ACC112 (cell line): ENCODE measurements at regions not wholly inside any gene's neighbourhood (a gene's known extent, or its start where the extent isn't known, plus 50 kb on each side); places are given as distances from the start of the nearest gene placed in this dataset.

Experiments
- H2AFZ ChIP-seq: fragments of 200-600 bp; sonication (generic); one replicate; pipeline ENCODE4 v1.6.0; 2017; ENCODE audit warnings: antibody characterized with exemption, low read length; ENCODE audit not compliant: unreplicated experiment
- H3K27ac ChIP-seq: fragments of 200-600 bp; sonication (generic); 2 replicates; pipeline ENCODE4 v1.5.1; 2014; ENCODE audit warnings: low read depth, mild to moderate bottlenecking, antibody characterized with exemption, low read length, moderate library complexity
- H3K27me3 ChIP-seq: fragments of 200-600 bp; sonication (generic); 2 replicates; pipeline ENCODE4 v1.6.1; 2014; ENCODE audit warnings: mild to moderate bottlenecking, antibody characterized with exemption, low read length, moderate library complexity, mixed read lengths; ENCODE audit not compliant: insufficient read depth
- H3K36me3 ChIP-seq: fragments of 200-600 bp; sonication (generic); 2 replicates; pipeline ENCODE4 v1.6.1; 2016; ENCODE audit warnings: mild to moderate bottlenecking, antibody characterized with exemption, low read length, moderate library complexity, mixed read lengths; ENCODE audit not compliant: insufficient read depth
- H3K4me1 ChIP-seq: fragments of 200-600 bp; sonication (generic); one replicate; pipeline ENCODE4 v1.6.1; 2016; ENCODE audit warnings: low read length, mixed read lengths; ENCODE audit not compliant: insufficient read depth, unreplicated experiment, control insufficient read depth
- H3K4me3 ChIP-seq: fragments of 200-600 bp; sonication (generic); 2 replicates; pipeline ENCODE4 v1.5.1; 2014; ENCODE audit warnings: mild to moderate bottlenecking, low read depth, low read length
- H3K79me2 ChIP-seq: fragments of 200-600 bp; sonication (generic); one replicate; pipeline ENCODE4 v1.6.0; 2016; ENCODE audit warnings: low read length; ENCODE audit not compliant: control insufficient read depth, unreplicated experiment, insufficient read depth

DNA sequence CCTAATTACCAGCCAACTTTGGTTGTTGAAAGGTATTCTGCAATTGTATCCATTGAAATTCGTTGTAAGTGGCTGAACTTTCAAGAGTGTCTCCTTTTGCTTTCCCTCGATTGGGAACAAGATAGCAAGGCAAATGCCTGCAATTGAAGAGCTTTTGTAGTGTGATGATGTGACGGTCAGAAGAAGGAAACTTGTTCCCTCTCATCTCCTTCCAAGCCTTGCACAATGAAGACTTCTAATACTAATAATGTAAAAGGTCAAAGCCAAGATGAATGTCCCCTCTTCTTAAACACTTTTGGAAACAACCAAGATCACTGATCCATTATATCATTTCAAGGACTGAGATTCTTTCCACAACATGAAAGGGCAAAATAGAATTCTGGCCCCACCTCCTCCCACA lies 101.9 kb upstream of the LMCD1 start:
- Histone ChIP-seq H3K27me3 (peaks cover 15% of the 10 kb centered on the region), H3K4me1 (no peaks in the 10 kb centered on the region), H2AFZ (no peak overlapping the region), H3K36me3 (no peaks in the 10 kb centered on the region), H3K4me3 (no peak overlapping the region), H3K27ac (no peak overlapping the region), H3K79me2 (no peaks in the 10 kb centered on the region)

DNA sequence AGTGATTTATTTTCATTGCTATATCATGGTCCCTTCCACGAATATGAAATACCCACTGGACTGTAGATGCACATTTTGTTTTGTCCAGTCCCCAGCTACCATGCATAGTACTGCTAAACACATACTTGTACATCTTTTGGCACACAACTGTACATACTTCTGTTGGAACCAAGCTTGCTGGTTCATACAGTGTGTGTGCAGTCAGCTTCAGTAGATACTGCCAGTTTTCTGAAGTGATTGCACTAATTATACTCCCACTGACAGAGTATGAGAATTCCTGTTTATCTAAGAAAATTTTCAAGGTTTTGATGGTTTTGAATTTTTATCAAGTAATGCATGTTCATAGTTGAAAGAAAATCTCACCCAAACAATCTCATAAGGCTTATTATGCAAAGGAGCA lies 100.7 kb upstream of the LMCD1 start:
- H3K4me3 ChIP-seq: no peak overlapping the region
- H3K27me3 ChIP-seq: peaks cover 15% of the 10 kb centered on the region
- no peaks in the 10 kb centered on the region for H3K36me3 ChIP-seq
- H3K4me1 ChIP-seq: no peaks in the 10 kb centered on the region
- no peaks in the 10 kb centered on the region for H3K79me2 ChIP-seq
- no peak overlapping the region for H3K27ac ChIP-seq
- H2AFZ ChIP-seq: no peak overlapping the region

DNA sequence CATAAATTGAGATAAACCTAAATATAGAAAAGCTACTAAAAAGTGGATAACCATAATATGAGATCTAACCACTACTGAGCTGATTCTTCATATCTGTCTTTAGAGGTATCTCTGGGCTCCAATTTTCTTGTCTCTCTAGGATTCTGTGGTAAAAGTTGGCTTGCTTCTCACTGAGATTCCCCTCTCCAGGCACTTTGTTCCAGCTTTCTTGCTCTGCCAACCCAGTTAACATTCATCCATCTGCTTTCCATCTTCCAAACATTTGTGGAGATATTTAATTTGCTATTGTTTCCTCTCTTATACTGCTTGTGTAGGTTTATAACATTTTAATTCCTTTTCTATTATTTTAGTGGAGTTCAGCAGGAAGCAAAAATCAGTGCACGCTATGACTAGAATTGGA lies 97.6 kb upstream of the LMCD1 start:
- Histone ChIP-seq H3K79me2 (no peaks in the 10 kb centered on the region), H2AFZ (no peak overlapping the region), H3K27ac (no peak overlapping the region), H3K4me1 (no peaks in the 10 kb centered on the region), H3K27me3 (peaks cover 19% of the 10 kb centered on the region), H3K4me3 (no peak overlapping the region), H3K36me3 (no peaks in the 10 kb centered on the region)

DNA sequence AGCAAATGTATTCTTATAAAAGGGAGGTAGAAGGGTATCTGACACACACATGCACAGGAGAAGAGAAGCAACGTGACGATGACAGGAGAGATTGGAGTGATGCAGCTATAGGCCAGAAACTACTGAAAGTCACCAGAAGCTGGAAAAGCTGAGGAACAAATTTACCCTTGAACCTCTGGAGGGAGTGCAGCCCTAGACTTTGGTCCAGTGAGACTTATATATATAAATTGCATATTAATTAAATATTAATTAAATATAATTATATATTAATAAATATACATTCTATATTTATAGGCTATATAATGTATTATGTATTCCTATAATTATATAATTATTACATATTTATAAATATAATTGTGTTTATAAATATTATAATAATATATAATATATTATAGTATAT lies 96.5 kb upstream of the LMCD1 start:
- peaks cover 19% of the 10 kb centered on the region for H3K27me3 ChIP-seq
- H3K79me2 ChIP-seq: no peaks in the 10 kb centered on the region
- no peaks in the 10 kb centered on the region for H3K36me3 ChIP-seq

DNA sequence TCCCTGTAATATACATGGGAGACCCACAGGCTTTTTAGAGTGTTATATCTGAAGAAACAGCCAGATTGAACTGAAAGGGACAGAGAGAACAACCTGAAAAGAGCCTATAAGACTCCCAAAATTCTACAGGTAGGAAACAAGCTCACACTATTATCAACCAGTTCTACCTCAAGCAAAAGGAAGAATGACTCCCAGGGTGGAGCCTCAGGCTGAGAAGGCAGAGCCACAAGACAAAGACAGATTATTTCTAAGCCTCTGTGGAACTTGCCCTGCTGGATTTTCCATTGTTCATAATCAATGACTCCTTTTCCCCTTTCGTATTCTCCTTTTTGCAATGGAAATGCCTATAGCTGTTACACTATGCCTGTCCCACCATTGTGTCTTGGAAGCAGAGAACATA lies 95.1 kb upstream of the LMCD1 start:
- Histone ChIP-seq H3K27ac (no peak overlapping the region), H2AFZ (no peak overlapping the region), H3K36me3 (no peaks in the 10 kb centered on the region), H3K79me2 (no peaks in the 10 kb centered on the region), H3K27me3 (peaks cover 13% of the 10 kb centered on the region), H3K4me3 (no peak overlapping the region), H3K4me1 (no peaks in the 10 kb centered on the region)

More for the DNA sequence above, 96.5 kb upstream of the LMCD1 start:
- Histone ChIP-seq H3K27ac (no peak overlapping the region), H3K4me1 (no peaks in the 10 kb centered on the region), H2AFZ (no peak overlapping the region), H3K4me3 (no peak overlapping the region)

DNA sequence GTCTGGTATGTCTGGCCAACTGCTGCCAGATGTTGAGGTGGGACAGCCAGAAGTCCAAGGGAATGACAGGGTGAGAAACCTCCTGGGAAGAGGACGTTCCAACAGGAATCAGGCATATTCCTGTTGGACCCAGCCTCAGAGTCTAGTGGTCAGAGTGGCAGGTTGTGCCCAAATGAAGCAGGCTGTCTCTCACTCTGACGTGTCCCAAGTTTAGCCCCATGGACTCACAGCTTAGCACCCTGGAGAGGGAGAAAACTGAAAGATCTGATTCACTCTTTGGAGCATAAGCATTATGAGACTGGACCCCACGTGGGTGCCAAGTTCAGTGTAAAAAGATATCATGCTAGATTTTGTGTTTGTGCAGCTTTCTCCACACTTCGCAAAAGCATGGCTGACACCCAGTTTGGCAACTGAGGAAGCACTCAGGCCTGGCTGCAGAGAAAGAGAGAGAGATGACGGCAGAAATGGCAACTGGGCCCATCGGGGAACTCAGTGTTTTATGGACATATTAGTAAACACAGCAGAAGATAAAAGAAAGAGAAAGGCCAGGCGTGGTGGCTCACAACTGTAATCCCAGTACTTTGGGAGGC lies 88.2 kb upstream of the LMCD1 start:
- Histone ChIP-seq H3K4me1 (no peaks in the 10 kb centered on the region), H3K36me3 (no peaks in the 10 kb centered on the region), H3K27ac (no peak overlapping the region), H3K27me3 (no peaks in the 10 kb centered on the region; the same call in 1 of the 2 replicates), H3K79me2 (no peaks in the 10 kb centered on the region), H2AFZ (no peak overlapping the region), H3K4me3 (no peak overlapping the region)

DNA sequence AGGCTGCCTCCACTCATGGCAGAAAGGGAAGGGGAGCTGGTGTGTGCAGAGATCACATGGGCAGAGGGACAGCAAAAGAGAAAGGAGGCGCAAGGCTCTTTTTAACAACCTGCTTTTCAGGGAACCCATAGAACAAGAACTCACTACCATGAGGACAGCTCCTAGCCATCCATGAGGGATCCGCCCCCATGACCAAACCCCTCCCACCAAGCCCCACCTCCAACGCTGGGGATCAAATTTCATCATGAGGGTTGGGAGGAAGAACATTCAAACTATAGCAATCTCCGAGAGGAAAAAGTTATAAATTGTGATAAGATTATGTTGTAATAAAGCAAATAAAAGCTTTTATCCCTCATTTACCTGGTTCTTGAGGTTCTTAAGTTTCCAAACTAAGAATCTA lies 84.7 kb upstream of the LMCD1 start:
- Histone ChIP-seq H3K4me3 (no peak overlapping the region), H3K27ac (no peak overlapping the region), H2AFZ (no peak overlapping the region), H3K79me2 (no peaks in the 10 kb centered on the region), H3K27me3 (no peaks in the 10 kb centered on the region; the same call in 1 of the 2 replicates), H3K36me3 (no peaks in the 10 kb centered on the region), H3K4me1 (peaks cover 9% of the 10 kb centered on the region)

DNA sequence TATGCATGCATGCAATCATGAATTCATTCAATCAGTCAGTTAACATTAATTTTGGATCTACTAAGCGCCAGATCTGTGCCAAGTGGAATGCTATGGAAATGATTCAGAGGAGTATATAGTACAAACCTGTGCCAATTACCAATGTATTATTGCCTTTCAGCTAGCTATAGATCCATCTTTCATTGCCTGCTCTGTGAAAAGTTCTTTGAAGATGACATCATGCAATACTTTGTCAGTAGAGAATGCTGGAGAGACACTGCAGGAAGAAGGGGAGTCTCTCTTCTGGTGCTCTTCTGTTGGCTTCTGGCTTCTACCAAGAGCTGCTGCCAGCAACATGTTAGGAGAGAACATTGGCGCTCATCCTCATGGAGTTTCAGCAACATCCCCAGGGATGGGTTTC lies 81.0 kb upstream of the LMCD1 start:
- Histone ChIP-seq H3K36me3 (no peaks in the 10 kb centered on the region), H2AFZ (no peak overlapping the region), H3K27ac (no peak overlapping the region), H3K4me3 (no peak overlapping the region), H3K4me1 (peaks cover 9% of the 10 kb centered on the region), H3K79me2 (no peaks in the 10 kb centered on the region), H3K27me3 (no peaks in the 10 kb centered on the region)

DNA sequence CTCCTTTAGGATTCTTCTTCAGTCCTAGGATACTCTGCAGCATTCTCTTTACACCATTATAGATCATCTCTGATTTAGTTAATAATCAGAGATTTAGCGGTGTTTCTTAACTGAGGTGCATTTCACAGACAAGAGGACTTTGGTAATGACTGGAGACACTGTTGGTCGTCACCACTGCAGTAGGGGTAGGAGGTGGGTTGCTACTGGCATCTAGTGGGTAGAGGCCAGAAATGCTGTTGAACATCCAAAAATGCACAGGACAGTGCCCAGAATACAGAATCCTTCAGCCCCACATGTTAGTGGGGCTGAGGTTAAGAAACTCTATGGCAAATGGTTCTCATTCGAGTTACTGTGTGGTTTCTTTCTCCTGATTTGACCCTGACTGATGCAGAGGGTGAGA lies 80.4 kb upstream of the LMCD1 start:
- H3K27ac ChIP-seq: no peak overlapping the region
- peaks cover 9% of the 10 kb centered on the region for H3K4me1 ChIP-seq
- H2AFZ ChIP-seq: no peak overlapping the region
- no peaks in the 10 kb centered on the region for H3K79me2 ChIP-seq
- H3K36me3 ChIP-seq: no peaks in the 10 kb centered on the region
- H3K27me3 ChIP-seq: no peaks in the 10 kb centered on the region
- no peak overlapping the region for H3K4me3 ChIP-seq

DNA sequence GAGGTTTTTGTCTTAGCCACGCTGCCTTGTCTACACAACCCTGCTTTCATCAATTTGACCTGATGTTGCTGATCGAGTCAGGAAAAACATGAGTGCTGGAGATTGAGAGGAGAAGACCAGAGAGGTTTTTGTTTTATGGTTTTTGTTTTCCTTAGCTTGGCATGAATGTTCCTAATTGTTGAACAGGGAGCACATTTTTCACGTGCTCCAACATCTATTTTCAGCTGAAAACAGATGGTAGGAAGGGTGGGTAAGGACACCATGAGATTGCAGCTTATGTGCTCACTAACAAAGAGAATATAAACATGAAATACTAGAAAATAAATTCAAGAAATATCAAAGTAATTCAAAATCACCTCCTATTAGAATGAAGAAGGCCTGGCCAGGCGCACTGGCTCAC lies 79.9 kb upstream of the LMCD1 start:
- Histone ChIP-seq H3K27ac (no peak overlapping the region), H3K4me3 (no peak overlapping the region), H3K27me3 (no peaks in the 10 kb centered on the region), H3K36me3 (no peaks in the 10 kb centered on the region), H2AFZ (no peak overlapping the region), H3K79me2 (no peaks in the 10 kb centered on the region), H3K4me1 (peaks cover 9% of the 10 kb centered on the region)

DNA sequence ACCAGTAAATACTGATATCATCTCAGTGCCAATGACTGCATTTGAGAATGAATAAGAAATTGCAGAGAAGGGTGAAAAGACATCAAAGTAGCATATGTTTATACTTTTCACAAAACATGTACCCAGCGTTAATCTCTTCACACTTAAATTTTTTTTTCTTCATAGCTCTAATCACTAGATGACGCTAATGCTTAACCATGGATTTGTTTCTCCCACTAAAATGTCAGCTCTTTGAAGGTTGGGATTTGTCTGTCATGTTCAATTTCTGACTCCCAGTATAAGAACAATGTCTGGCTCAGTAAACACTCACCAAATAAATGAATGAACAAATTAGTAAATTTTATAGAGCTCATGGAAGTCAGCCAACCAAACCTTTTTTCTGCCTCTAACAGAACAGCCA lies 78.3 kb upstream of the LMCD1 start:
- Histone ChIP-seq H3K27me3 (no peaks in the 10 kb centered on the region), H3K4me3 (no peak overlapping the region), H3K4me1 (peaks cover 9% of the 10 kb centered on the region), H2AFZ (no peak overlapping the region), H3K36me3 (no peaks in the 10 kb centered on the region), H3K27ac (no peak overlapping the region), H3K79me2 (no peaks in the 10 kb centered on the region)
